Endodermal cell (in vitro differentiated cells): ENCODE measurements at regions not wholly inside any gene's neighbourhood (a gene's known extent, or its start where the extent isn't known, plus 50 kb on each side); places are given as distances from the start of the nearest gene placed in this dataset.

Experiments
- DNase-seq: peaks from one replicate; pipeline ENCODE4 v3.0.0-alpha.2; 2017
- H3K27ac ChIP-seq: 2 replicates; pipeline ENCODE4 v1.5.1; 2013; ENCODE audit warnings: mild to moderate bottlenecking, low read depth, low read length, moderate library complexity
- H3K27me3 ChIP-seq: 2 replicates; pipeline ENCODE4 v1.6.1; 2013; ENCODE audit warnings: mild to moderate bottlenecking, low read length, moderate library complexity; ENCODE audit not compliant: insufficient read depth, control insufficient read depth, poor library complexity, severe bottlenecking
- H3K36me3 ChIP-seq: 2 replicates; pipeline ENCODE4 v1.7.0; 2013; ENCODE audit warnings: mild to moderate bottlenecking, low read length, moderate library complexity; ENCODE audit not compliant: control insufficient read depth, insufficient read depth
- H3K4me1 ChIP-seq: one replicate; pipeline ENCODE4 v1.7.0; 2013; ENCODE audit warnings: low read length; ENCODE audit not compliant: control insufficient read depth, insufficient read depth
- H3K4me3 ChIP-seq: 2 replicates; pipeline ENCODE4 v1.5.1; 2013; ENCODE audit warnings: mild to moderate bottlenecking, low read length, moderate library complexity
- H3K9ac ChIP-seq: 2 replicates; pipeline ENCODE4 v1.6.1; 2013; ENCODE audit warnings: mild to moderate bottlenecking, low read length, moderate library complexity; ENCODE audit not compliant: poor library complexity, severe bottlenecking; ENCODE audit errors: extremely low read depth
- H3K9me3 ChIP-seq: 2 replicates; pipeline ENCODE4 v1.6.1; 2013; ENCODE audit warnings: mild to moderate bottlenecking, low read length, moderate library complexity; ENCODE audit not compliant: control insufficient read depth
- H3K27ac Mint-ChIP-seq: 2 replicates; pipeline ENCODE4 v1.8.0; 2020; ENCODE audit warnings: mixed read lengths
- H3K27me3 Mint-ChIP-seq: 2 replicates; pipeline ENCODE4 v1.8.0; 2021; ENCODE audit warnings: mild to moderate bottlenecking, mixed read lengths; ENCODE audit not compliant: insufficient read depth
- H3K36me3 Mint-ChIP-seq: 2 replicates; pipeline ENCODE4 v1.8.0; 2020; ENCODE audit warnings: low read depth, mixed read lengths
- H3K4me1 Mint-ChIP-seq: 2 replicates; pipeline ENCODE4 v1.8.0; 2020; ENCODE audit warnings: mixed read lengths
- H3K4me3 Mint-ChIP-seq: 2 replicates; pipeline ENCODE4 v1.8.0; 2020; ENCODE audit warnings: mild to moderate bottlenecking, moderate library complexity, mixed read lengths
- H3K9me3 Mint-ChIP-seq: 2 replicates; pipeline ENCODE4 v1.8.0; 2020; ENCODE audit warnings: mild to moderate bottlenecking, mixed read lengths
- CTCF ChIP-seq: fragments of 200-600 bp; sonication (generic); conservative IDR thresholded peaks from 2 replicates; pipeline ENCODE4 v1.5.0; 2021; ENCODE audit warnings: antibody characterized with exemption, mild to moderate bottlenecking
- WGBS, 2 experiments: methylation state at CpG; one replicate each; pipeline versions ENCODE4 v1.1.5 to v1.1.7; 2013; ENCODE audit warnings: missing lambda C conversion rate in 2 of 2, mixed read lengths in 1 of 2; ENCODE audit not compliant: insufficient coverage in 1 of 2, insufficient read length in 1 of 2; 5-methylcytosine and 5-hydroxymethylcytosine counted together

- Mint-ChIP-seq H3K4me3 (no peak overlapping the region), H3K36me3 (no peaks in the 10 kb centered on the region), H3K9me3 (peaks cover 10% of the 10 kb centered on the region), H3K27ac (no peak overlapping the region), H3K27me3 (peaks cover 52% of the 10 kb centered on the region), H3K4me1 (no peaks in the 10 kb centered on the region)
- H3K36me3 ChIP-seq, result no peaks in the 10 kb centered on the region
- no peak for DNase-seq
- H3K27ac ChIP-seq, result no peak overlapping the region
- no peaks in the 10 kb centered on the region for H3K9me3 ChIP-seq
- no peaks in the 10 kb centered on the region for H3K4me1 ChIP-seq
- no peak overlapping the region for H3K4me3 ChIP-seq
- WGBS, 2 experiments, result 85% methylated on average over 2 of the region's 2 CpGs; no CpG with 5 or more reads in 1 of the 2 experiments
- no peaks in the 10 kb centered on the region for H3K27me3 ChIP-seq
- TF ChIP-seq CTCF, result no peak
- no peak overlapping the region for H3K9ac ChIP-seq
Measured at GRCh38 chr2:235132651-235133050, 180.8 kb downstream of the SH3BP4 start.

- no peaks in the 10 kb centered on the region for H3K9me3 ChIP-seq
- no peaks in the 10 kb centered on the region for H3K4me1 ChIP-seq
- H3K4me1 Mint-ChIP-seq, result no peaks in the 10 kb centered on the region
- H3K9ac ChIP-seq, result no peak overlapping the region
- H3K4me3 Mint-ChIP-seq, result no peak overlapping the region
- H3K4me3 ChIP-seq, result no peak overlapping the region
- H3K27ac ChIP-seq, result no peak overlapping the region
- peaks cover 45% of the 10 kb centered on the region for H3K27me3 Mint-ChIP-seq
- H3K36me3 Mint-ChIP-seq, result no peaks in the 10 kb centered on the region
- no peak for DNase-seq
- H3K27me3 ChIP-seq, result no peaks in the 10 kb centered on the region
- no peak overlapping the region for H3K27ac Mint-ChIP-seq
- no peaks in the 10 kb centered on the region for H3K36me3 ChIP-seq
- no peak for TF ChIP-seq CTCF
- WGBS, 2 experiments, result 79 to 86% methylated on average over 1 to 2 of the region's 2 CpGs
- peaks cover 8% of the 10 kb centered on the region for H3K9me3 Mint-ChIP-seq
Measured at GRCh38 chr2:235133837-235134236, 182.0 kb downstream of the SH3BP4 start.

- no peak overlapping the region for H3K4me3 ChIP-seq
- no peaks in the 10 kb centered on the region for H3K36me3 Mint-ChIP-seq
- no peak overlapping the region for H3K27ac Mint-ChIP-seq
- no peaks in the 10 kb centered on the region for H3K4me1 Mint-ChIP-seq
- no peak overlapping the region for H3K4me3 Mint-ChIP-seq
- no peak for DNase-seq
- H3K9me3 ChIP-seq, result no peaks in the 10 kb centered on the region
- WGBS, 2 experiments, result 83 to 88% methylated on average over 2 to 3 of the region's 3 CpGs
- TF ChIP-seq CTCF, result no peak
- H3K9me3 Mint-ChIP-seq, result peaks cover 8% of the 10 kb centered on the region
- no peak overlapping the region for H3K27ac ChIP-seq
- H3K9ac ChIP-seq, result no peak overlapping the region
- H3K4me1 ChIP-seq, result no peaks in the 10 kb centered on the region
- no peaks in the 10 kb centered on the region for H3K27me3 ChIP-seq
- peaks cover 45% of the 10 kb centered on the region for H3K27me3 Mint-ChIP-seq
- no peaks in the 10 kb centered on the region for H3K36me3 ChIP-seq
Measured at GRCh38 chr2:235134420-235134819, 182.6 kb downstream of the SH3BP4 start.
